Esophagus muscularis mucosa (tissue), 3 donors: ENCODE measurements at regions not wholly inside any gene's neighbourhood (a gene's known extent, or its start where the extent isn't known, plus 50 kb on each side); places are given as distances from the start of the nearest gene placed in this dataset.

Experiments
- POLR2A ChIP-seq: fragments of 450-650 bp; IDR thresholded peaks from one replicate; pipeline ENCODE4 v1.6.1; 2017; ENCODE audit warnings: antibody characterized with exemption, moderate library complexity, mild to moderate bottlenecking, low read depth
- TF ChIP-seq, protein P1 (sequence below), 3 experiments: fragments of 200-600 bp in 2 of 3; fragments of 450-650 bp in 1 of 3; sonication (generic) in 2 of 3; IDR thresholded peaks; one replicate each; pipeline ENCODE4 v1.5.1; 2017 to 2019; ENCODE audit warnings: antibody characterized with exemption in 3 of 3, mild to moderate bottlenecking in 2 of 3, moderate library complexity in 1 of 3

DNA sequence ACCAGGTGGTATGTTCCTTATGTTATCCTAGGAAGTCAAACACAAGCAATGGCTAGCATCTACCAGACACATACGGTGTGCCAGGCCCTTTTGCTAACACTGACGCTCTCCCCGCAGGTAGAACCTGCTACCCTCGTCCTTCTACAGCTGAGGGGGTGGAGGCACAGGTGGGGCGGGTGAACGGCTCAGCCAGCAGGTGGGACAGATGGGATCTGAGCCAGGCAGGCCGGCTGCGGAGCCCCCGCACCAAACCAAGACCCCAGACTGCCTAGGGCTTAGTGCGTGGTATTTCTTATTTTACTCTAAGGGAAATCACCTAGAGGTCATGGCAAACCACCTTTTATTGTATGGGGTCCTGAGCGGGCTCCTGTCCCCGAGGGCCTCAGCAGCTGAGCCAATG lies 53.9 kb upstream of the PCSK6 start:
- TF ChIP-seq, protein P1, sequence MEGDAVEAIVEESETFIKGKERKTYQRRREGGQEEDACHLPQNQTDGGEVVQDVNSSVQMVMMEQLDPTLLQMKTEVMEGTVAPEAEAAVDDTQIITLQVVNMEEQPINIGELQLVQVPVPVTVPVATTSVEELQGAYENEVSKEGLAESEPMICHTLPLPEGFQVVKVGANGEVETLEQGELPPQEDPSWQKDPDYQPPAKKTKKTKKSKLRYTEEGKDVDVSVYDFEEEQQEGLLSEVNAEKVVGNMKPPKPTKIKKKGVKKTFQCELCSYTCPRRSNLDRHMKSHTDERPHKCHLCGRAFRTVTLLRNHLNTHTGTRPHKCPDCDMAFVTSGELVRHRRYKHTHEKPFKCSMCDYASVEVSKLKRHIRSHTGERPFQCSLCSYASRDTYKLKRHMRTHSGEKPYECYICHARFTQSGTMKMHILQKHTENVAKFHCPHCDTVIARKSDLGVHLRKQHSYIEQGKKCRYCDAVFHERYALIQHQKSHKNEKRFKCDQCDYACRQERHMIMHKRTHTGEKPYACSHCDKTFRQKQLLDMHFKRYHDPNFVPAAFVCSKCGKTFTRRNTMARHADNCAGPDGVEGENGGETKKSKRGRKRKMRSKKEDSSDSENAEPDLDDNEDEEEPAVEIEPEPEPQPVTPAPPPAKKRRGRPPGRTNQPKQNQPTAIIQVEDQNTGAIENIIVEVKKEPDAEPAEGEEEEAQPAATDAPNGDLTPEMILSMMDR (IDR thresholded peaks at IDR 0.05), result no peak
- TF ChIP-seq POLR2A, result no peak
